Upper lobe of left lung (tissue), 4 donors: ENCODE measurements at regions not wholly inside any gene's neighbourhood (a gene's known extent, or its start where the extent isn't known, plus 50 kb on each side); places are given as distances from the start of the nearest gene placed in this dataset.

Experiments
- POLR2A ChIP-seq, 4 donors: fragments of 450-650 bp; IDR thresholded peaks; one replicate each; pipeline ENCODE4 v1.5.1; 2016 to 2017; ENCODE audit warnings: antibody characterized with exemption in 4 of 4, mild to moderate bottlenecking in 2 of 4
- TF ChIP-seq, protein P1 (sequence below), 6 experiments: fragments of 450-650 bp in 4 of 6; fragments of 200-600 bp in 2 of 6; sonication (generic) in 2 of 6; IDR thresholded peaks; one replicate each; pipeline ENCODE4 v1.5.1; 2016 to 2019; ENCODE audit warnings: antibody characterized with exemption in 6 of 6

DNA sequence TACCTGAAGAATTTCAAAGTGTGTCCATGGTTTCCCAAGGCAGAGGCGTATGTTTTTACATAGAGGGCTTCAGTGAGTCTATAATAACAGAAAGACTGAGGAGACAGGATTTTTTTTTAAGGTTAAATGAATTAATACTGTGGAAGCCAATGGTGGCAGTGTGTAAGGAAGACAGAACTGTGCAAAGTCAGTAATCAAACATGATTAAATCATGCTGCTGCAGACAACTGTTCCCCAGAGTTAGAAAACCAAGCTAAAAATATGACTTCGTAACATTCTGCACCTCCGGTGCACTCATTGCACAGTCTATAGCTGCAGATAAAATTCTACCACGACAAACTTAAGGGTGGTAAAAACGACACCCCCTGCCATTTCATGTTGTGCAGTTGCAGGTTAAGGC lies 309.6 kb upstream of the TRIB2 start:
- TF ChIP-seq, protein P1, sequence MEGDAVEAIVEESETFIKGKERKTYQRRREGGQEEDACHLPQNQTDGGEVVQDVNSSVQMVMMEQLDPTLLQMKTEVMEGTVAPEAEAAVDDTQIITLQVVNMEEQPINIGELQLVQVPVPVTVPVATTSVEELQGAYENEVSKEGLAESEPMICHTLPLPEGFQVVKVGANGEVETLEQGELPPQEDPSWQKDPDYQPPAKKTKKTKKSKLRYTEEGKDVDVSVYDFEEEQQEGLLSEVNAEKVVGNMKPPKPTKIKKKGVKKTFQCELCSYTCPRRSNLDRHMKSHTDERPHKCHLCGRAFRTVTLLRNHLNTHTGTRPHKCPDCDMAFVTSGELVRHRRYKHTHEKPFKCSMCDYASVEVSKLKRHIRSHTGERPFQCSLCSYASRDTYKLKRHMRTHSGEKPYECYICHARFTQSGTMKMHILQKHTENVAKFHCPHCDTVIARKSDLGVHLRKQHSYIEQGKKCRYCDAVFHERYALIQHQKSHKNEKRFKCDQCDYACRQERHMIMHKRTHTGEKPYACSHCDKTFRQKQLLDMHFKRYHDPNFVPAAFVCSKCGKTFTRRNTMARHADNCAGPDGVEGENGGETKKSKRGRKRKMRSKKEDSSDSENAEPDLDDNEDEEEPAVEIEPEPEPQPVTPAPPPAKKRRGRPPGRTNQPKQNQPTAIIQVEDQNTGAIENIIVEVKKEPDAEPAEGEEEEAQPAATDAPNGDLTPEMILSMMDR (IDR thresholded peaks at IDR 0.05), result no peak
- no peak for TF ChIP-seq POLR2A (IDR thresholded peaks at IDR 0.05)
